ENCODE measurements at regions not wholly inside any gene's neighbourhood (a gene's known extent, or its start where the extent isn't known, plus 50 kb on each side); places are given as distances from the start of the nearest gene placed in this dataset.

- H3K27ac ChIP-seq: no peak overlapping the region
- DNase-seq: no peak
- in situ Hi-C loops (cut with HindIII; ENCODE audit: low pct_ligation_motif_present, low sequenced_read_pairs): no loop called here
- H3K36me3 ChIP-seq (replicated peaks): no peaks in the 10 kb centered on the region
- H3K4me3 ChIP-seq (ENCODE audit: low read depth, low read length): no peak overlapping the region
- no peaks in the 10 kb centered on the region for H3K27me3 ChIP-seq (replicated peaks)
- TF ChIP-seq CTCF (IDR thresholded peaks at IDR 0.05; ENCODE audit: low read depth, low read length, missing control alignments): no peak
Observed at GRCh38 chr2:100653449-100654035, 90.7 kb downstream of the PDCL3 start.

GRCh38 chr2:100654611-100655010 lies 91.8 kb downstream of the PDCL3 start:
- no peak overlapping the region for H3K27ac ChIP-seq
- DNase-seq: no peak
- in situ Hi-C loops (cut with HindIII; ENCODE audit: low pct_ligation_motif_present, low sequenced_read_pairs): no loop called here
- no peaks in the 10 kb centered on the region for H3K36me3 ChIP-seq (replicated peaks)
- H3K4me3 ChIP-seq (ENCODE audit: low read depth, low read length): no peak overlapping the region
- no peak for TF ChIP-seq CTCF (IDR thresholded peaks at IDR 0.05; ENCODE audit: low read depth, low read length, missing control alignments)
- H3K27me3 ChIP-seq (replicated peaks): no peaks in the 10 kb centered on the region

GRCh38 chr2:100655446-100655845 lies 92.7 kb downstream of the PDCL3 start:
- H3K4me3 ChIP-seq (ENCODE audit: low read depth, low read length): no peak overlapping the region
- no peak for DNase-seq
- H3K36me3 ChIP-seq (replicated peaks): no peaks in the 10 kb centered on the region
- no peak for TF ChIP-seq CTCF (IDR thresholded peaks at IDR 0.05; ENCODE audit: low read depth, low read length, missing control alignments)
- H3K27ac ChIP-seq: no peak overlapping the region
- no peaks in the 10 kb centered on the region for H3K27me3 ChIP-seq (replicated peaks)
- in situ Hi-C loops (cut with HindIII; ENCODE audit: low pct_ligation_motif_present, low sequenced_read_pairs): no loop called here

- in situ Hi-C loops (cut with HindIII; ENCODE audit: low pct_ligation_motif_present, low sequenced_read_pairs): no loop called here
Observed at GRCh38 chr2:100655936-100656534, 93.2 kb downstream of the PDCL3 start.

GRCh38 chr2:100658017-100658416 lies 95.2 kb downstream of the PDCL3 start:
- TF ChIP-seq CTCF (IDR thresholded peaks at IDR 0.05; ENCODE audit: low read depth, low read length, missing control alignments): no peak
- H3K27me3 ChIP-seq (replicated peaks): no peaks in the 10 kb centered on the region
- no peak overlapping the region for H3K27ac ChIP-seq
- no peak overlapping the region for H3K4me3 ChIP-seq (ENCODE audit: low read depth, low read length)
- H3K36me3 ChIP-seq (replicated peaks): no peaks in the 10 kb centered on the region
- DNase-seq: no peak
- in situ Hi-C loops (cut with HindIII; ENCODE audit: low pct_ligation_motif_present, low sequenced_read_pairs): no loop called here

More at GRCh38 chr2:100655936-100656534, 93.2 kb downstream of the PDCL3 start:
- TF ChIP-seq CTCF (IDR thresholded peaks at IDR 0.05; ENCODE audit: low read depth, low read length, missing control alignments): no peak
- DNase-seq: no peak
- H3K4me3 ChIP-seq (ENCODE audit: low read depth, low read length): no peak overlapping the region
- no peak overlapping the region for H3K27ac ChIP-seq
- no peaks in the 10 kb centered on the region for H3K27me3 ChIP-seq (replicated peaks)
- no peaks in the 10 kb centered on the region for H3K36me3 ChIP-seq (replicated peaks)

All from brain microvascular endothelial cell (primary cell).